Epithelial cell of esophagus (primary cell): ENCODE measurements at regions not wholly inside any gene's neighbourhood (a gene's known extent, or its start where the extent isn't known, plus 50 kb on each side); places are given as distances from the start of the nearest gene placed in this dataset.

Source experiments
- DNase-seq: peaks from one replicate; pipeline ENCODE4 v3.0.0; 2010; ENCODE audit warnings: low read depth
- H3K4me3 ChIP-seq: 2 replicates; pipeline ENCODE4 v1.5.1; 2011; ENCODE audit warnings: mild to moderate bottlenecking, low read length, control low read depth
- TF ChIP-seq, protein P1 (sequence below): IDR thresholded peaks from 2 replicates; pipeline ENCODE4 v1.5.1; 2011; ENCODE audit warnings: low read depth, mild to moderate bottlenecking, low read length, control low read depth, inconsistent platforms; ENCODE audit not compliant: insufficient read depth; ENCODE audit errors: missing control alignments

- no peak for DNase-seq
- no peak overlapping the region for H3K4me3 ChIP-seq
- TF ChIP-seq, protein P1, sequence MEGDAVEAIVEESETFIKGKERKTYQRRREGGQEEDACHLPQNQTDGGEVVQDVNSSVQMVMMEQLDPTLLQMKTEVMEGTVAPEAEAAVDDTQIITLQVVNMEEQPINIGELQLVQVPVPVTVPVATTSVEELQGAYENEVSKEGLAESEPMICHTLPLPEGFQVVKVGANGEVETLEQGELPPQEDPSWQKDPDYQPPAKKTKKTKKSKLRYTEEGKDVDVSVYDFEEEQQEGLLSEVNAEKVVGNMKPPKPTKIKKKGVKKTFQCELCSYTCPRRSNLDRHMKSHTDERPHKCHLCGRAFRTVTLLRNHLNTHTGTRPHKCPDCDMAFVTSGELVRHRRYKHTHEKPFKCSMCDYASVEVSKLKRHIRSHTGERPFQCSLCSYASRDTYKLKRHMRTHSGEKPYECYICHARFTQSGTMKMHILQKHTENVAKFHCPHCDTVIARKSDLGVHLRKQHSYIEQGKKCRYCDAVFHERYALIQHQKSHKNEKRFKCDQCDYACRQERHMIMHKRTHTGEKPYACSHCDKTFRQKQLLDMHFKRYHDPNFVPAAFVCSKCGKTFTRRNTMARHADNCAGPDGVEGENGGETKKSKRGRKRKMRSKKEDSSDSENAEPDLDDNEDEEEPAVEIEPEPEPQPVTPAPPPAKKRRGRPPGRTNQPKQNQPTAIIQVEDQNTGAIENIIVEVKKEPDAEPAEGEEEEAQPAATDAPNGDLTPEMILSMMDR, result no peak
These were observed 189.8 kb upstream of the SALL3 start for GRCh38 chr18:78789850-78790249.

DNA sequence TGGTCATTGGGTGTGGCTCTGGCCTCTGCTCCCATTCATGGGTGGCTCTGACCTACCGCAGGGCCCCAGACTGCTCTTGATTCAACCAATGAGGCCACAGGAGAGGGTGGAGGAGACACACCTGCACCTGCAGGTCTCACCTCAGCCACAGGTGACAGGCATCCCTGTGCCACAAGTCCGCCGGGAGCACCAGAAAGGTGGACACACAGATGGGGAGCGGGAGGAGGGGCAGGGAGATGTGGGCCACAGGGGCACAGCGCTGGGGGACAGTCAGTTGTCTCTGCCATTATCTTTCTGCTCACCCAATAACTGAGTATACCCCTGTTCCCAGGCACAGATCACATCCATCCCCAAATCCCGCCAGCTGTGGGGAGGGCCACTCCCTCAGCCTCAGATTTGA lies 189.1 kb upstream of the SALL3 start:
- no peak overlapping the region for H3K4me3 ChIP-seq
- TF ChIP-seq, protein P1, result no peak
- no peak for DNase-seq

- no peak overlapping the region for H3K4me3 ChIP-seq
- DNase-seq, result no peak
- TF ChIP-seq, protein P1, result no peak
These were observed 188.7 kb upstream of the SALL3 start for GRCh38 chr18:78790960-78791359.

- H3K4me3 ChIP-seq, result no peak overlapping the region
- DNase-seq, result no peak
- TF ChIP-seq, protein P1, result no peak
These were observed 187.5 kb upstream of the SALL3 start for GRCh38 chr18:78792094-78792493.

DNA sequence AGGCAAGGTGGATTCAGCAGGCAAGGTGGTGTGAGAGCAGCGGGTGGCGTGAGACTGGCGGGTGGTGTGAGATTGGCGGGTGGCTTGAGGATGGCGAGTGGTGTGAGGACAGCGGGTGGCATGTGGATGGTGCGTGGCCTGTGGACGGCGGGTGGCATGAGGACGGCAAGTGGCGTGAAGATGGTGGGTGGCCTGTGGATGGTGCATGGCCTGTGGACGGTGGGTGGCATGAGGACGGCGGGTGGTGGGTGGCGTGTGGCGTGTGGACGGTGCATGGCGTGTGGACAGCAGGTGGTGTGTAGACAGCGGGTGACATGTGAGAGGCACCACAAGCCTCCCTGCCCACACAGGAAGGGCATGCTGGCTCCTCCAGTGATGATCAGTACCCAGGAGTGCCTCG lies 186.9 kb upstream of the SALL3 start:
- no peak overlapping the region for H3K4me3 ChIP-seq
- TF ChIP-seq, protein P1, result no peak
- no peak for DNase-seq

DNA sequence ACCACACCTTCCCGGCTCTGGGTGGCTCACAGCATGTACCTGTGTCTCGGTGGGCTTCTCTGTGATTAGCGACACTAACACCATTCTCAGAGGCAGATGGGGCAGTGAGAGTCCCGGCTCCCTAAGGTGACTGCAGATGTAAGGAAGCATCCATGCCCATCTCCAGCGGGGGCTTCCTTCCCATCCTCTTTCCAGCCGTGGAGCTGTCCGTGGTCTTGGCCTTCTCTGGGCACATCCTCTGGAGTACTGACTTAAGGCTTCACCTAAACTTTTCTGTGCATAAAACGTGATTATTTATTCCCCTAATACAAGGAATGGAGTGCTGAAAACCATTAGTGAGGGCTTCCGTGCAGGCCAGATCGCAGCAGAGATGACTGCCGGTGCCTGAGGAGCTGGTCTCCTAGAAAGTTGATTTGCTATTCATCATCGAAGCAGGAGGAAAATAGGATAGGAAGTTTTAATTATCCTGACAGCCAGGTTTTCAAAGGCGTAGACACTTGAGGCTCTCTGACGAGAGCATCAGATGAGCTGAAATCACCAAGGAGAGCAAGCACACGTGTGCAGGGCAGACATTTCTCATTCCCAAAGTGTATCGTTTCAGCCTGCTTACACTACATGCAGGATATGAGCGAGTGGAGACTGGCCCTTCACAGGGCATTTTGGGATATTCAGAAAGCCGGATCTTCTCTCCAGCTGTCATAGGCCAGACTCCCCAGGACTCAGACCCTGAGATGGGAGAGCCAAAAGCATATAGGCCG lies 186.1 kb upstream of the SALL3 start:
- no peak for DNase-seq
- no peak overlapping the region for H3K4me3 ChIP-seq
- TF ChIP-seq, protein P1, result no peak

DNA sequence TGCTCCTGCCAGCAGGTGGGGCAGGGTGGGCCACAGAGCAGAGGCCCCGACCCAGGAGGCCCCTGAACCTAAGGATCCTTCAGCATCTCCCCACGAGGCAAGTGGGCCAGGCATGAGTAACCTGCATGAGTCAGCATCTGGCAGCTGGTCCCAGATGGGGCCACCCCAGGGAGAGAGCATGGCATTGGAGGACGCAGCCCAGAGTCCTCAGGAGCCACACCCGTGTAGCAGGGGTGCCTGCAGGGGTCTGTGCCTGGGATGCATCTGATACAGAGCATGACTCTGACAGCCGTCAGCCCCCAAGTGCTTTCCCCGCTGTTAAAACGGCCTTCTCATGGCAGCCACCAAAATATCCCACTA lies 185.6 kb upstream of the SALL3 start:
- TF ChIP-seq, protein P1, result no peak
- no peak overlapping the region for H3K4me3 ChIP-seq
- DNase-seq, result no peak
